ENCODE measurements at regions not wholly inside any gene's neighbourhood (a gene's known extent, or its start where the extent isn't known, plus 50 kb on each side); places are given as distances from the start of the nearest gene placed in this dataset.
"Not testable (repeated sequence)": the region's sequence is repeated elsewhere in the genome, so short reads cannot be mapped to it uniquely, and the experiment has no call there.

GRCh38 chr5:53792338-53792737 is 231.9 kb downstream of the NDUFS4 start:
- CTCF ChIA-PET = no interaction called here
- no peaks in the 10 kb centered on the region for H3K36me3 Mint-ChIP-seq
- intact Hi-C loops (cut with micrococcal nuclease) = no loop called here
- no peaks in the 10 kb centered on the region for H3K4me1 Mint-ChIP-seq (ENCODE audit: low read depth)
- H3K27me3 Mint-ChIP-seq = peaks cover 1% of the 10 kb centered on the region
- no peak for DNase-seq
- POLR2A ChIA-PET = no interaction called here
- H3K27ac Mint-ChIP-seq = no peak overlapping the region
- no peaks in the 10 kb centered on the region for H3K9me3 Mint-ChIP-seq
- no peak overlapping the region for H3K4me3 Mint-ChIP-seq

- H3K4me3 Mint-ChIP-seq; intact Hi-C loops (cut with micrococcal nuclease); DNase-seq; H3K4me1 Mint-ChIP-seq (ENCODE audit: low read depth); H3K27me3 Mint-ChIP-seq; H3K9me3 Mint-ChIP-seq; H3K36me3 Mint-ChIP-seq; POLR2A ChIA-PET; CTCF ChIA-PET; H3K27ac Mint-ChIP-seq: not testable (repeated sequence)
These were observed 239.2 kb downstream of the NDUFS4 start for GRCh38 chr5:53799644-53800043.

GRCh38 chr5:53808392-53808791 is 248.0 kb downstream of the NDUFS4 start:
- intact Hi-C loops (cut with micrococcal nuclease) = not testable (repeated sequence)

GRCh38 chr5:53814819-53815218 is 254.4 kb downstream of the NDUFS4 start:
- Mint-ChIP-seq H3K27me3 (no peaks in the 10 kb centered on the region), H3K36me3 (no peaks in the 10 kb centered on the region), H3K4me1 (ENCODE audit: low read depth) (no peaks in the 10 kb centered on the region), H3K9me3 (no peaks in the 10 kb centered on the region), H3K27ac (no peak overlapping the region), H3K4me3 (no peak overlapping the region)
- intact Hi-C loops (cut with micrococcal nuclease) = no loop called here
- DNase-seq = no peak
- POLR2A ChIA-PET = no interaction called here
- CTCF ChIA-PET = no interaction called here

More at GRCh38 chr5:53808392-53808791, 248.0 kb downstream of the NDUFS4 start:
- DNase-seq; H3K36me3 Mint-ChIP-seq; H3K9me3 Mint-ChIP-seq; H3K27me3 Mint-ChIP-seq; CTCF ChIA-PET; H3K27ac Mint-ChIP-seq; H3K4me1 Mint-ChIP-seq (ENCODE audit: low read depth); H3K4me3 Mint-ChIP-seq; POLR2A ChIA-PET: not testable (repeated sequence)

- ChIA-PET POLR2A (no interaction called here), CTCF (interaction anchor here (0.6 kb wide), 1 partner anchor 403 kb away, joined by 3 read pairs; no protein-coding TSS in a partner anchor)
- Mint-ChIP-seq H3K9me3 (no peaks in the 10 kb centered on the region), H3K36me3 (no peaks in the 10 kb centered on the region), H3K4me3 (no peak overlapping the region), H3K4me1 (ENCODE audit: low read depth) (no peaks in the 10 kb centered on the region), H3K27ac (no peak overlapping the region), H3K27me3 (no peaks in the 10 kb centered on the region)
- intact Hi-C loops (cut with micrococcal nuclease) = no loop called here
- DNase-seq = no peak
These were observed 255.0 kb downstream of the NDUFS4 start for GRCh38 chr5:53815471-53815870.

GRCh38 chr5:53817183-53817582 is 256.7 kb downstream of the NDUFS4 start:
- CTCF ChIA-PET = no interaction called here
- no peak for DNase-seq
- H3K27me3 Mint-ChIP-seq = no peaks in the 10 kb centered on the region
- H3K9me3 Mint-ChIP-seq = no peaks in the 10 kb centered on the region
- H3K4me1 Mint-ChIP-seq (ENCODE audit: low read depth) = no peaks in the 10 kb centered on the region
- H3K27ac Mint-ChIP-seq = no peak overlapping the region
- intact Hi-C loops (cut with micrococcal nuclease) = no loop called here
- POLR2A ChIA-PET = no interaction called here
- no peaks in the 10 kb centered on the region for H3K36me3 Mint-ChIP-seq
- H3K4me3 Mint-ChIP-seq = no peak overlapping the region

- POLR2A ChIA-PET = no interaction called here
- H3K27ac Mint-ChIP-seq = no peak overlapping the region
- no peaks in the 10 kb centered on the region for H3K27me3 Mint-ChIP-seq
- CTCF ChIA-PET = interaction anchor here (0.7 kb wide), 1 partner anchor 408 kb away, joined by 3 read pairs; no protein-coding TSS in a partner anchor
- DNase-seq = no peak
- H3K36me3 Mint-ChIP-seq = no peaks in the 10 kb centered on the region
- no peaks in the 10 kb centered on the region for H3K4me1 Mint-ChIP-seq (ENCODE audit: low read depth)
- H3K9me3 Mint-ChIP-seq = no peaks in the 10 kb centered on the region
- intact Hi-C loops (cut with micrococcal nuclease) = no loop called here
- no peak overlapping the region for H3K4me3 Mint-ChIP-seq
These were observed 259.0 kb downstream of the NDUFS4 start for GRCh38 chr5:53819482-53819881.

- ChIA-PET POLR2A (no interaction called here), CTCF (no interaction called here)
- Mint-ChIP-seq H3K4me1 (ENCODE audit: low read depth) (no peaks in the 10 kb centered on the region), H3K4me3 (no peak overlapping the region), H3K27me3 (no peaks in the 10 kb centered on the region), H3K27ac (no peak overlapping the region), H3K9me3 (no peaks in the 10 kb centered on the region), H3K36me3 (no peaks in the 10 kb centered on the region)
- intact Hi-C loops (cut with micrococcal nuclease) = no loop called here
- no peak for DNase-seq
These were observed 259.8 kb downstream of the NDUFS4 start for GRCh38 chr5:53820119-53820801.

GRCh38 chr5:53820802-53821171 is 260.3 kb downstream of the NDUFS4 start:
- CTCF ChIA-PET = interaction anchor here (1.4 kb wide), 1 partner anchor 408 kb away, joined by 5 read pairs; no protein-coding TSS in a partner anchor
- H3K27ac Mint-ChIP-seq = no peak overlapping the region
- H3K4me3 Mint-ChIP-seq = no peak overlapping the region
- POLR2A ChIA-PET = no interaction called here
- no peaks in the 10 kb centered on the region for H3K4me1 Mint-ChIP-seq (ENCODE audit: low read depth)
- no peak for DNase-seq
- intact Hi-C loops (cut with micrococcal nuclease) = no loop called here
- H3K36me3 Mint-ChIP-seq = no peaks in the 10 kb centered on the region
- H3K27me3 Mint-ChIP-seq = no peaks in the 10 kb centered on the region
- no peaks in the 10 kb centered on the region for H3K9me3 Mint-ChIP-seq

GRCh38 chr5:53825016-53825415 is 264.6 kb downstream of the NDUFS4 start:
- H3K27ac Mint-ChIP-seq = no peak overlapping the region
- ChIA-PET CTCF (no interaction called here), POLR2A (no interaction called here)
- H3K27me3 Mint-ChIP-seq = no peaks in the 10 kb centered on the region
- H3K4me1 Mint-ChIP-seq (ENCODE audit: low read depth) = no peaks in the 10 kb centered on the region
- H3K4me3 Mint-ChIP-seq = no peak overlapping the region
- no peaks in the 10 kb centered on the region for H3K36me3 Mint-ChIP-seq
- H3K9me3 Mint-ChIP-seq = no peaks in the 10 kb centered on the region
- intact Hi-C loops (cut with micrococcal nuclease) = no loop called here
- no peak for DNase-seq

- no peak overlapping the region for H3K4me3 Mint-ChIP-seq
- ChIA-PET CTCF (no interaction called here), POLR2A (no interaction called here)
- H3K27ac Mint-ChIP-seq = no peak overlapping the region
- no peaks in the 10 kb centered on the region for H3K4me1 Mint-ChIP-seq (ENCODE audit: low read depth)
- H3K9me3 Mint-ChIP-seq = no peaks in the 10 kb centered on the region
- intact Hi-C loops (cut with micrococcal nuclease) = no loop called here
- DNase-seq = no peak
- no peaks in the 10 kb centered on the region for H3K36me3 Mint-ChIP-seq
- no peaks in the 10 kb centered on the region for H3K27me3 Mint-ChIP-seq
These were observed 265.5 kb downstream of the NDUFS4 start for GRCh38 chr5:53825926-53826325.

GRCh38 chr5:53826504-53826903 is 266.1 kb downstream of the NDUFS4 start:
- POLR2A ChIA-PET = no interaction called here
- no peaks in the 10 kb centered on the region for H3K9me3 Mint-ChIP-seq
- CTCF ChIA-PET = no interaction called here
- DNase-seq = no peak
- intact Hi-C loops (cut with micrococcal nuclease) = no loop called here
- no peaks in the 10 kb centered on the region for H3K4me1 Mint-ChIP-seq (ENCODE audit: low read depth)
- no peaks in the 10 kb centered on the region for H3K36me3 Mint-ChIP-seq
- H3K4me3 Mint-ChIP-seq = no peak overlapping the region
- H3K27me3 Mint-ChIP-seq = no peaks in the 10 kb centered on the region
- no peak overlapping the region for H3K27ac Mint-ChIP-seq

- H3K9me3 Mint-ChIP-seq = no peaks in the 10 kb centered on the region
- intact Hi-C loops (cut with micrococcal nuclease) = no loop called here
- DNase-seq = no peak
- no peaks in the 10 kb centered on the region for H3K36me3 Mint-ChIP-seq
- no peaks in the 10 kb centered on the region for H3K27me3 Mint-ChIP-seq
- POLR2A ChIA-PET = no interaction called here
- H3K4me3 Mint-ChIP-seq = no peak overlapping the region
- CTCF ChIA-PET = no interaction called here
- H3K4me1 Mint-ChIP-seq (ENCODE audit: low read depth) = no peaks in the 10 kb centered on the region
- H3K27ac Mint-ChIP-seq = no peak overlapping the region
These were observed 266.8 kb downstream of the NDUFS4 start for GRCh38 chr5:53827211-53827651.
